OCI-LY3 (cell line): ENCODE measurements at regions not wholly inside any gene's neighbourhood (a gene's known extent, or its start where the extent isn't known, plus 50 kb on each side); places are given as distances from the start of the nearest gene placed in this dataset.

ENCODE experiments used
- EZH2phosphoT487 ChIP-seq: fragments of 200-600 bp; shearing (Covaris generic); IDR thresholded peaks from 2 replicates; pipeline ENCODE4 v1.6.1; 2018; ENCODE audit warnings: antibody characterized with exemption, mixed run types, low read depth
- TF ChIP-seq, protein P1 (sequence below): fragments of 200-600, 300-600 bp; sonication (generic); IDR thresholded peaks from 2 replicates; pipeline ENCODE4 v1.5.1; 2014; ENCODE audit warnings: antibody characterized with exemption, low read length, low read depth

DNA sequence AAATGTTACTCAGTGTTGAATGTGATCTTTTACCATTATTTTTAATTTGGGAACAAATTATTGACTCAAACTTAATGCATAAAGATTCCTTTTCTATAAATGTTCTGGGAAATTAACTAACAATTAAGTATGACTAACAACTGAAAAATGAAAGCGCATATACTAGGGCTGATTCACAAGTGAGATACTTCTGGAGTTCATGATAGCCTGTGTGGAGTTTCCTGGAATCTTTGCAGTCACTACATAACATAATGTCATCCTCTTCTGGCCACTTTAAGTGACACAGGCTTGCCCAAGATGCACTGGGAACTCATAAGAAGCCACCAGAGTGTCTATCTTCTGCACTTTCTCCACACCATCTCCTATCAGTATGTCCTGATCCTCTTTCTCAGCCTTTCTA, 450.3 kb upstream of the CDH11 start:
- TF ChIP-seq, protein P1, sequence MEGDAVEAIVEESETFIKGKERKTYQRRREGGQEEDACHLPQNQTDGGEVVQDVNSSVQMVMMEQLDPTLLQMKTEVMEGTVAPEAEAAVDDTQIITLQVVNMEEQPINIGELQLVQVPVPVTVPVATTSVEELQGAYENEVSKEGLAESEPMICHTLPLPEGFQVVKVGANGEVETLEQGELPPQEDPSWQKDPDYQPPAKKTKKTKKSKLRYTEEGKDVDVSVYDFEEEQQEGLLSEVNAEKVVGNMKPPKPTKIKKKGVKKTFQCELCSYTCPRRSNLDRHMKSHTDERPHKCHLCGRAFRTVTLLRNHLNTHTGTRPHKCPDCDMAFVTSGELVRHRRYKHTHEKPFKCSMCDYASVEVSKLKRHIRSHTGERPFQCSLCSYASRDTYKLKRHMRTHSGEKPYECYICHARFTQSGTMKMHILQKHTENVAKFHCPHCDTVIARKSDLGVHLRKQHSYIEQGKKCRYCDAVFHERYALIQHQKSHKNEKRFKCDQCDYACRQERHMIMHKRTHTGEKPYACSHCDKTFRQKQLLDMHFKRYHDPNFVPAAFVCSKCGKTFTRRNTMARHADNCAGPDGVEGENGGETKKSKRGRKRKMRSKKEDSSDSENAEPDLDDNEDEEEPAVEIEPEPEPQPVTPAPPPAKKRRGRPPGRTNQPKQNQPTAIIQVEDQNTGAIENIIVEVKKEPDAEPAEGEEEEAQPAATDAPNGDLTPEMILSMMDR, result no peak
- no peak for TF ChIP-seq EZH2phosphoT487
